MM.1S (cell line): ENCODE measurements at regions not wholly inside any gene's neighbourhood (a gene's known extent, or its start where the extent isn't known, plus 50 kb on each side); places are given as distances from the start of the nearest gene placed in this dataset.

ENCODE experiments used
- DNase-seq: peaks from one replicate; pipeline ENCODE4 v3.0.0-alpha.2; 2015
- H2AFZ ChIP-seq: fragments of 300-600 bp; sonication (generic); 2 replicates; pipeline ENCODE4 v1.6.0; 2016; ENCODE audit warnings: antibody characterized with exemption, low read length
- H3F3A ChIP-seq: fragments of 300-600 bp; sonication (generic); 2 replicates; pipeline ENCODE4 v1.6.1; 2016; ENCODE audit warnings: mild to moderate bottlenecking, antibody characterized with exemption, low read length, moderate library complexity, mixed read lengths; ENCODE audit not compliant: insufficient read depth
- H3K27ac ChIP-seq: fragments of 300-600 bp; sonication (generic); 2 replicates; pipeline ENCODE4 v1.5.1; 2016; ENCODE audit warnings: mild to moderate bottlenecking, low read length
- H3K27me3 ChIP-seq: fragments of 300-600 bp; sonication (generic); replicated peaks from 2 replicates; pipeline ENCODE4 v1.6.0; 2016; ENCODE audit warnings: low read length; ENCODE audit not compliant: insufficient read depth
- H3K36me3 ChIP-seq: fragments of 300-600 bp; sonication (generic); replicated peaks from 2 replicates; pipeline ENCODE4 v1.6.1; 2016; ENCODE audit warnings: mild to moderate bottlenecking, low read length, mixed read lengths; ENCODE audit not compliant: insufficient read depth
- H3K4me1 ChIP-seq: fragments of 300-600 bp; sonication (generic); 2 replicates; pipeline ENCODE4 v1.6.1; 2016; ENCODE audit warnings: low read length, mixed read lengths
- H3K4me2 ChIP-seq: fragments of 300-600 bp; sonication (generic); 2 replicates; pipeline ENCODE4 v1.6.0; 2016; ENCODE audit warnings: low read depth, low read length
- H3K4me3 ChIP-seq: fragments of 300-600 bp; sonication (generic); 2 replicates; pipeline ENCODE4 v1.5.1; 2016; ENCODE audit warnings: low read length, mixed read lengths
- H3K79me2 ChIP-seq: fragments of 300-600 bp; sonication (generic); 2 replicates; pipeline ENCODE4 v1.6.1; 2016; ENCODE audit warnings: mixed run types, low read length, mixed read lengths
- H3K9ac ChIP-seq: fragments of 300-600 bp; sonication (generic); 2 replicates; pipeline ENCODE4 v1.6.1; 2016; ENCODE audit warnings: low read length, mixed read lengths
- H3K9me2 ChIP-seq: fragments of 300-600 bp; sonication (generic); replicated peaks from 2 replicates; pipeline ENCODE4 v1.6.1; 2016; ENCODE audit warnings: mild to moderate bottlenecking, low read length, mixed read lengths; ENCODE audit not compliant: insufficient read depth
- H3K9me3 ChIP-seq: fragments of 300-600 bp; sonication (generic); replicated peaks from 2 replicates; pipeline ENCODE4 v1.6.1; 2016; ENCODE audit warnings: mild to moderate bottlenecking, low read length, mixed read lengths; ENCODE audit not compliant: insufficient read depth
- H4K20me1 ChIP-seq: fragments of 300-600 bp; sonication (generic); 2 replicates; pipeline ENCODE4 v1.6.1; 2016; ENCODE audit warnings: mild to moderate bottlenecking, low read length, moderate library complexity, mixed read lengths; ENCODE audit not compliant: insufficient read depth
- EZH2 ChIP-seq: fragments of 300-600 bp; sonication (generic); optimal IDR thresholded peaks from 2 replicates; pipeline ENCODE3; 2017; ENCODE audit warnings: low read depth, mild to moderate bottlenecking, antibody characterized with exemption, low read length, mixed read lengths
- EZH2phosphoT487 ChIP-seq: fragments of 300-600 bp; sonication (generic); IDR thresholded peaks from 2 replicates; pipeline ENCODE4 v1.6.1; 2018; ENCODE audit warnings: antibody characterized with exemption, low read length
- TF ChIP-seq, protein P1 (sequence below): fragments of 300-600 bp; sonication (generic); IDR thresholded peaks from 2 replicates; pipeline ENCODE4 v1.5.1; 2016; ENCODE audit warnings: antibody characterized with exemption, low read length, mixed read lengths

DNA sequence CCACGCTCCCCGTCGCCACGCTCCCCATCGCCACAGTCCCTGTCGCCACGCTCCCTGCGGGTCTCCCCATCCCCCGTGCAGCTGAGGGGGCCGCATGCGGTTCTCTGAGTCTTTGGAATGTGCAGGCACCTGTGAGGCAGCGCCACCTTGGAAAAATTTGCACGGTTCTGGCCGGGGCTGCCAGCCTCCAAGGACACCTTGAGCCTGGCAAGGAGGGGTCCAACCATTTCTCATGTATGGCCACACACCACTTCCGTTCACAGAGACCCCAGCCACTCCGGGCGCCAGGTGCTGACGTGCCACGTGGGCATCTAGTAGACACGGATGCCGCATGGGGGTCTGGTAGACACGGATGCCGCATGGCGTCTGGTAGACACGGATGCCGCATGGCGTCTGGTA is 70.5 kb upstream of the ADGRA1 start:
- no peaks in the 10 kb centered on the region for H3K4me1 ChIP-seq
- no peak overlapping the region for H3K9ac ChIP-seq

DNA sequence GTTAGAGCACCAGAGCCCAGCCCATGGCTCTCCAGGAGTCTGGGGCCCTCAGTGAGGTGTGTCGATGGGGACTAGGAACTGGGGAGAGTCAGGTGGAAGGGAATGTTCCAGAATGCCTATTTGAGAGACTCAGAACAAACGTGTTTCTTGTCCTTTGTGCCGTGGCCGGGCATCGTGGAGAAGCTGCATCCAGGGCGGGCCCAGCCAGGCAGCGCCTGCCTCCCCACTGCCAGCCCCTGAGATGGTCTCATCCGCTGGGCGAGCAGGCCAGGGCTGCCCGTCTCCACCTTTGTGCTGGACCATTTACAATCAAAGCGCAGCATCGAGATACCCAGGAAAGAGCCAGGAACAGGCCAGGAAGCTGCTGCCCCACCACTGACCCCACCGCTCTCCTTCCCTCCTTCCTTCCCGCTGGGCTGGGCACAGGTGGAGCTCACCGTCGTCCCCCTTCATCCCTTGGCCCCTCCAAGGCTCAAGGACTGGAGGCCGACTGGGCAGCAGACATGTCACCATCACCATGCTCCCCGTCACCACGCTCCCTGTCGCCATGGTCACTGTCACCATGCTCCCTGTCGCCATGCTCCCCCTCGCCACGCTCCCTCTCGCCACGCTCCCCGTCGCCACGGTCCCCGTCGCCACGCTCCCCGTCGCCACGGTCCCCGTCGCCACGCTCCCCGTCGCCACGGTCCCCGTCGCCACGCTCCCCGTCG is 71.1 kb upstream of the ADGRA1 start:
- Histone ChIP-seq H3K27ac (no peak overlapping the region), H3K9me3 (no peaks in the 10 kb centered on the region), H3K9ac (no peak overlapping the region), H3K4me1 (no peaks in the 10 kb centered on the region), H3K4me3 (no peak overlapping the region), H3K79me2 (no peaks in the 10 kb centered on the region), H3K36me3 (no peaks in the 10 kb centered on the region), H3K4me2 (no peak overlapping the region), H3K27me3 (peaks cover 27% of the 10 kb centered on the region), H4K20me1 (no peaks in the 10 kb centered on the region), H2AFZ (no peak overlapping the region), H3F3A (no peaks in the 10 kb centered on the region), H3K9me2 (no peaks in the 10 kb centered on the region)
- TF ChIP-seq, protein P1, sequence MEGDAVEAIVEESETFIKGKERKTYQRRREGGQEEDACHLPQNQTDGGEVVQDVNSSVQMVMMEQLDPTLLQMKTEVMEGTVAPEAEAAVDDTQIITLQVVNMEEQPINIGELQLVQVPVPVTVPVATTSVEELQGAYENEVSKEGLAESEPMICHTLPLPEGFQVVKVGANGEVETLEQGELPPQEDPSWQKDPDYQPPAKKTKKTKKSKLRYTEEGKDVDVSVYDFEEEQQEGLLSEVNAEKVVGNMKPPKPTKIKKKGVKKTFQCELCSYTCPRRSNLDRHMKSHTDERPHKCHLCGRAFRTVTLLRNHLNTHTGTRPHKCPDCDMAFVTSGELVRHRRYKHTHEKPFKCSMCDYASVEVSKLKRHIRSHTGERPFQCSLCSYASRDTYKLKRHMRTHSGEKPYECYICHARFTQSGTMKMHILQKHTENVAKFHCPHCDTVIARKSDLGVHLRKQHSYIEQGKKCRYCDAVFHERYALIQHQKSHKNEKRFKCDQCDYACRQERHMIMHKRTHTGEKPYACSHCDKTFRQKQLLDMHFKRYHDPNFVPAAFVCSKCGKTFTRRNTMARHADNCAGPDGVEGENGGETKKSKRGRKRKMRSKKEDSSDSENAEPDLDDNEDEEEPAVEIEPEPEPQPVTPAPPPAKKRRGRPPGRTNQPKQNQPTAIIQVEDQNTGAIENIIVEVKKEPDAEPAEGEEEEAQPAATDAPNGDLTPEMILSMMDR: no peak
- TF ChIP-seq EZH2phosphoT487 (no peak), EZH2 (no peak)
- no peak for DNase-seq

More for the DNA sequence above, 70.5 kb upstream of the ADGRA1 start:
- Histone ChIP-seq H3F3A (no peaks in the 10 kb centered on the region), H3K4me2 (no peak overlapping the region), H3K27me3 (peaks cover 33% of the 10 kb centered on the region), H2AFZ (no peak overlapping the region), H3K9me3 (no peaks in the 10 kb centered on the region), H3K79me2 (no peaks in the 10 kb centered on the region), H4K20me1 (no peaks in the 10 kb centered on the region), H3K4me3 (no peak overlapping the region), H3K9me2 (no peaks in the 10 kb centered on the region), H3K36me3 (no peaks in the 10 kb centered on the region), H3K27ac (no peak overlapping the region)
- DNase-seq: no peak
- TF ChIP-seq, protein P1: no peak
- TF ChIP-seq EZH2phosphoT487: no peak
- TF ChIP-seq EZH2: no peak

DNA sequence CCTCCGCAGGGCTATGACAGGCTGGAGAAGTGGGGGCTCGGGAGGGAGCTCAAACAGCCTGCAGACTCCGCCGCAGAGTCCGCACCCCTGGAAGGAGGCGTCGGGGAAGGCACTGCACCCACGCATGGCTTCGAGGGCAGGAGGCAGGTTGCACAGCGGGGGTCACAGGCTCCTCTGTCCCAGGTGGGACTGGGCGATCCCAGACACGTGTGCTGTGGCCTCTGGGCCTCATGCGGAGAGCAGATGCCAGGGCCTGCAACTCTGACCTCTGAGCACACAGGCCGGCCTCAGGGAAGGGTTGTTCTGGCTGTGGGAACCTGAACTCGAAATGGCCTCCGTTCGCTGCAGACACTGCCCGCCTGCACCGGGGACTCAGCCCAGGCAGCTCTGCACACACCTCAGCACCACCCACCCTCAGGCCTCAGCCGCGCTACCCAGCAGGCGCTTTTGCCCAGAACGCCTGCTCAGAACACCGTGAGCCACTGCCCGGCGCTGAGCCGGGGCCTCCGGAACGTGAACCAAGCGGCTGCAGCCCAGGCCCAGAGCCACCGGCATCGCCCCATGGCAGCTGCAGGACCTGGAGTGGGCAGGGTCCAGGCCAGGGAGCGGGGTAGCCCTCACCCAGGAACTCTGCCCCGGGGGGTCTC is 71.8 kb upstream of the ADGRA1 start:
- Histone ChIP-seq H3K9me3 (no peaks in the 10 kb centered on the region), H3K4me1 (no peaks in the 10 kb centered on the region), H3K27me3 (peaks cover 20% of the 10 kb centered on the region), H3F3A (no peaks in the 10 kb centered on the region), H2AFZ (no peak overlapping the region), H3K79me2 (no peaks in the 10 kb centered on the region), H4K20me1 (no peaks in the 10 kb centered on the region), H3K27ac (no peak overlapping the region), H3K4me2 (no peak overlapping the region), H3K4me3 (no peak overlapping the region), H3K9me2 (no peaks in the 10 kb centered on the region), H3K36me3 (no peaks in the 10 kb centered on the region), H3K9ac (no peak overlapping the region)
- TF ChIP-seq EZH2 (no peak), EZH2phosphoT487 (no peak)
- TF ChIP-seq, protein P1: no peak
- DNase-seq: no peak
